ENCODE measurements at regions not wholly inside any gene's neighbourhood (a gene's known extent, or its start where the extent isn't known, plus 50 kb on each side); places are given as distances from the start of the nearest gene placed in this dataset.

- intact Hi-C loops (cut with DNase I): no loop called here
These were observed 632.8 kb upstream of the KLF12 start for GRCh38 chr13:74767050-74767449.

GRCh38 chr13:74765955-74766354, 631.8 kb upstream of the KLF12 start:
- no peak overlapping the region for H3K4me3 ChIP-seq
- H3K36me3 ChIP-seq: no peaks in the 10 kb centered on the region
- DNase-seq (ENCODE audit: extremely low spot score): no peak
- TF ChIP-seq POLR2A (IDR thresholded peaks at IDR 0.05; ENCODE audit: low read depth) (no peak), EP300 (IDR thresholded peaks at IDR 0.05) (no peak), CTCF (IDR thresholded peaks at IDR 0.05) (no peak), POLR2AphosphoS5 (IDR thresholded peaks at IDR 0.05) (no peak)
- 72% methylated on average over 5 of the region's 5 CpGs for WGBS
- H3K27ac ChIP-seq (replicated peaks in 1 of 4): no peak overlapping the region
- intact Hi-C loops (cut with DNase I): no loop called here
- no peaks in the 10 kb centered on the region for H3K4me1 ChIP-seq
- no peaks in the 10 kb centered on the region for H3K27me3 ChIP-seq
- H3K9me3 ChIP-seq: no peaks in the 10 kb centered on the region

More at GRCh38 chr13:74767050-74767449, 632.8 kb upstream of the KLF12 start:
- H3K4me1 ChIP-seq: no peaks in the 10 kb centered on the region
- H3K27me3 ChIP-seq: no peaks in the 10 kb centered on the region
- H3K36me3 ChIP-seq: no peaks in the 10 kb centered on the region
- no peak for DNase-seq (ENCODE audit: extremely low spot score)
- TF ChIP-seq CTCF (IDR thresholded peaks at IDR 0.05): no peak
- TF ChIP-seq POLR2A (IDR thresholded peaks at IDR 0.05; ENCODE audit: low read depth): no peak
- TF ChIP-seq POLR2AphosphoS5 (IDR thresholded peaks at IDR 0.05): no peak
- no peak for TF ChIP-seq EP300 (IDR thresholded peaks at IDR 0.05)
- H3K9me3 ChIP-seq: no peaks in the 10 kb centered on the region
- H3K27ac ChIP-seq (replicated peaks in 1 of 4): no peak overlapping the region
- 94% methylated on average over 1 of the region's 1 CpG for WGBS
- no peak overlapping the region for H3K4me3 ChIP-seq

GRCh38 chr13:74761801-74762757, 627.9 kb upstream of the KLF12 start:
- TF ChIP-seq CTCF (IDR thresholded peaks at IDR 0.05) (no peak), POLR2A (IDR thresholded peaks at IDR 0.05; ENCODE audit: low read depth) (no peak)
- no peaks in the 10 kb centered on the region for H3K27me3 ChIP-seq
- no peak overlapping the region for H3K27ac ChIP-seq (replicated peaks in 1 of 4)
- H3K36me3 ChIP-seq: no peaks in the 10 kb centered on the region
- H3K4me1 ChIP-seq: no peaks in the 10 kb centered on the region
- WGBS: 63% methylated on average over 2 of the region's 2 CpGs
- intact Hi-C loops (cut with DNase I): no loop called here
- DNase-seq (ENCODE audit: extremely low spot score): no peak
- H3K9me3 ChIP-seq: no peaks in the 10 kb centered on the region
- no peak overlapping the region for H3K4me3 ChIP-seq

- intact Hi-C loops (cut with DNase I): no loop called here
- Histone ChIP-seq H3K9me3 (no peaks in the 10 kb centered on the region), H3K4me3 (no peak overlapping the region), H3K27me3 (no peaks in the 10 kb centered on the region), H3K36me3 (no peaks in the 10 kb centered on the region), H3K4me1 (no peaks in the 10 kb centered on the region), H3K27ac (replicated peaks in 1 of 4) (no peak overlapping the region)
- TF ChIP-seq POLR2AphosphoS5 (IDR thresholded peaks at IDR 0.05) (no peak), POLR2A (IDR thresholded peaks at IDR 0.05; ENCODE audit: low read depth) (no peak), EP300 (IDR thresholded peaks at IDR 0.05) (no peak), CTCF (IDR thresholded peaks at IDR 0.05) (no peak)
- WGBS: 83% methylated on average over 1 of the region's 1 CpG
- no peak for DNase-seq (ENCODE audit: extremely low spot score)
These were observed 624.0 kb upstream of the KLF12 start for GRCh38 chr13:74758188-74758587.
